ENCODE measurements at regions not wholly inside any gene's neighbourhood (a gene's known extent, or its start where the extent isn't known, plus 50 kb on each side); places are given as distances from the start of the nearest gene placed in this dataset.

GRCh38 chr2:67755156-67755882, 307.5 kb downstream of the C1D start:
- TF ChIP-seq CTCF (optimal IDR thresholded peaks at IDR 0.05 in 1 of 3, IDR thresholded peaks at IDR 0.05 in 1 of 3, conservative IDR thresholded peaks at IDR 0.05 in 1 of 3; ENCODE audit: extremely low read depth in 1 of 3, insufficient read depth in 2 of 3, low read length in 3 of 3) (no peak), EZH2 (IDR thresholded peaks at IDR 0.05; ENCODE audit: low read length) (no peak)
